Gastroesophageal sphincter (tissue), 3 donors: ENCODE measurements at regions not wholly inside any gene's neighbourhood (a gene's known extent, or its start where the extent isn't known, plus 50 kb on each side); places are given as distances from the start of the nearest gene placed in this dataset.

ENCODE experiments used
- POLR2A ChIP-seq, 2 donors: fragments of 450-650 bp; IDR thresholded peaks; one replicate each; pipeline ENCODE4 v1.6.1; 2017; ENCODE audit warnings: antibody characterized with exemption in 2 of 2, mild to moderate bottlenecking in 2 of 2, moderate library complexity in 1 of 2
- POLR2AphosphoS5 ChIP-seq: sonication (generic); formaldehyde crosslinking; IDR thresholded peaks from one replicate; pipeline ENCODE4 v1.6.1; 2017; ENCODE audit warnings: antibody characterized with exemption
- TF ChIP-seq, protein P1 (sequence below), 4 experiments: fragments of 200-600 bp in 2 of 4; fragments of 450-650 bp in 2 of 4; sonication (generic) in 1 of 4; IDR thresholded peaks; one replicate each; pipeline ENCODE4 v1.5.1; 2017 to 2019; ENCODE audit warnings: antibody characterized with exemption in 4 of 4, mild to moderate bottlenecking in 2 of 4, moderate library complexity in 2 of 4

DNA sequence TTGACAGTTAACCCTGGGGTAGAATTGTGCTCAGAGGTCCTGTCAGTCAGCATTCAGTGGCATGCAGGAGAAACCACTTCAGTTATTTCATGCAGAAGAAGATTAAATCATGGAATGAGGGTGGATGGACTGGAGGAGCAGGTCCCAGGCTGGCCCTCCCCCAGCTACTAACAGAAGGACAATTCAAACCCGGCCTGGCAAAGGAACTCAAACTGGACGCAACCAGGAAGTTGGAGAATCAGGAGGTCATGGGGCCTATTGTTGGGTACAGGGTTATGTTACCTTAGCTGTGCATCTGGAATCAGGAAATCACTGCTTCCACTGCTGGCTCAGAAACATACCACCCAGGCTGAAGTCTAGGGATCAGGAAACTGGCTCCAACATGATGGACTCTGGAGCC is 121.4 kb downstream of the GPAT3 start:
- TF ChIP-seq POLR2AphosphoS5 (no peak), POLR2A (IDR thresholded peaks at IDR 0.05) (no peak)
- TF ChIP-seq, protein P1, sequence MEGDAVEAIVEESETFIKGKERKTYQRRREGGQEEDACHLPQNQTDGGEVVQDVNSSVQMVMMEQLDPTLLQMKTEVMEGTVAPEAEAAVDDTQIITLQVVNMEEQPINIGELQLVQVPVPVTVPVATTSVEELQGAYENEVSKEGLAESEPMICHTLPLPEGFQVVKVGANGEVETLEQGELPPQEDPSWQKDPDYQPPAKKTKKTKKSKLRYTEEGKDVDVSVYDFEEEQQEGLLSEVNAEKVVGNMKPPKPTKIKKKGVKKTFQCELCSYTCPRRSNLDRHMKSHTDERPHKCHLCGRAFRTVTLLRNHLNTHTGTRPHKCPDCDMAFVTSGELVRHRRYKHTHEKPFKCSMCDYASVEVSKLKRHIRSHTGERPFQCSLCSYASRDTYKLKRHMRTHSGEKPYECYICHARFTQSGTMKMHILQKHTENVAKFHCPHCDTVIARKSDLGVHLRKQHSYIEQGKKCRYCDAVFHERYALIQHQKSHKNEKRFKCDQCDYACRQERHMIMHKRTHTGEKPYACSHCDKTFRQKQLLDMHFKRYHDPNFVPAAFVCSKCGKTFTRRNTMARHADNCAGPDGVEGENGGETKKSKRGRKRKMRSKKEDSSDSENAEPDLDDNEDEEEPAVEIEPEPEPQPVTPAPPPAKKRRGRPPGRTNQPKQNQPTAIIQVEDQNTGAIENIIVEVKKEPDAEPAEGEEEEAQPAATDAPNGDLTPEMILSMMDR (IDR thresholded peaks at IDR 0.05): no peak
